ENCODE measurements at regions not wholly inside any gene's neighbourhood (a gene's known extent, or its start where the extent isn't known, plus 50 kb on each side); places are given as distances from the start of the nearest gene placed in this dataset.

- DNase-seq (ENCODE audit: low read depth): no peak
Measured at GRCh38 chr1:38394303-38394702, 347.7 kb upstream of the POU3F1 start.

GRCh38 chr1:38392861-38393260 lies 346.3 kb upstream of the POU3F1 start:
- DNase-seq (ENCODE audit: low read depth): no peak

- no peak for DNase-seq (ENCODE audit: low read depth)
Measured at GRCh38 chr1:38381256-38381655, 334.7 kb upstream of the POU3F1 start.

- no peak for DNase-seq (ENCODE audit: low read depth)
Measured at GRCh38 chr1:38376577-38376976, 330.0 kb upstream of the POU3F1 start.

GRCh38 chr1:38375035-38375434 lies 328.4 kb upstream of the POU3F1 start:
- no peak for DNase-seq (ENCODE audit: low read depth)

- no peak for DNase-seq (ENCODE audit: low read depth)
Measured at GRCh38 chr1:38371505-38371844, 324.9 kb upstream of the POU3F1 start.

- no peak for DNase-seq (ENCODE audit: low read depth)
Measured at GRCh38 chr1:38370716-38371504, 324.3 kb upstream of the POU3F1 start.

GRCh38 chr1:38365242-38365641 lies 318.6 kb upstream of the POU3F1 start:
- DNase-seq (ENCODE audit: low read depth): no peak

GRCh38 chr1:38361566-38361965 lies 315.0 kb upstream of the POU3F1 start:
- DNase-seq (ENCODE audit: low read depth): no peak

- DNase-seq (ENCODE audit: low read depth): no peak
Measured at GRCh38 chr1:38360807-38361206, 314.2 kb upstream of the POU3F1 start.

- no peak for DNase-seq (ENCODE audit: low read depth)
Measured at GRCh38 chr1:38353956-38354355, 307.4 kb upstream of the POU3F1 start.

GRCh38 chr1:38352869-38353268 lies 306.3 kb upstream of the POU3F1 start:
- no peak for DNase-seq (ENCODE audit: low read depth)

GRCh38 chr1:38347446-38348175 lies 301.0 kb upstream of the POU3F1 start:
- no peak for DNase-seq (ENCODE audit: low read depth)

GRCh38 chr1:38344716-38345115 lies 298.1 kb upstream of the POU3F1 start:
- no peak for DNase-seq (ENCODE audit: low read depth)

GRCh38 chr1:38341694-38342093 lies 295.1 kb upstream of the POU3F1 start:
- no peak for DNase-seq (ENCODE audit: low read depth)

GRCh38 chr1:38340409-38340808 lies 293.8 kb upstream of the POU3F1 start:
- DNase-seq (ENCODE audit: low read depth): no peak

- no peak for DNase-seq (ENCODE audit: low read depth)
Measured at GRCh38 chr1:38337711-38338110, 291.1 kb upstream of the POU3F1 start.

GRCh38 chr1:38336961-38337360 lies 290.4 kb upstream of the POU3F1 start:
- DNase-seq (ENCODE audit: low read depth): no peak

GRCh38 chr1:38336301-38336923 lies 289.8 kb upstream of the POU3F1 start:
- no peak for DNase-seq (ENCODE audit: low read depth)

GRCh38 chr1:38334930-38335592 lies 288.5 kb upstream of the POU3F1 start:
- no peak for DNase-seq (ENCODE audit: low read depth)

GRCh38 chr1:38332649-38333310 lies 286.2 kb upstream of the POU3F1 start:
- no peak for DNase-seq (ENCODE audit: low read depth)

Measured in activated T-cell treated with anti-CD3 and anti-CD28 coated beads for 24 hours (primary cell).